HPDE6-E6E7 (cell line): ENCODE measurements at regions not wholly inside any gene's neighbourhood (a gene's known extent, or its start where the extent isn't known, plus 50 kb on each side); places are given as distances from the start of the nearest gene placed in this dataset.
A peak's percentile ranks its signal among the peaks of the same experiment; 100 is the strongest.

Experiments
- DNase-seq: peaks from one replicate; pipeline ENCODE4 v3.0.0; 2011; ENCODE audit warnings: missing footprints; ENCODE audit errors: extremely low spot score

DNA sequence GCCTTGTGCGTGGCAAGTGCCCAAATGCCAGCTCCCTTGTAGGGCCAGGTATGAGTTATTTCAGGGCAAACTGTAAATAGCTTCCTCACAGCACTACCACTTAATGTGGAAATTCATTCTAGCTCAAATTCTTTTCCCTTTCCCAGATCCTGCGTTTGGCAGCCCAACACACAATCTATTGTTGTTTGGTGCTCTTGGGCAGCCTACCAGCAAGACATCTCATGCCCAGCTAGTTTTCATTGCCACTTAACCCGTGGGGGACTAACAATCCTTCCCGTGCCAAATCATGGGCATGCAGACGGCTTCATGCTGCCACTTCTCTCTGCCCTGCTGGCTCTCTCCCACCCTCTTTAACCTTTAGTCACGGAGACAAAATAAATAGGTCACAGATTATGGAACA is 454.2 kb downstream of the GRIA2 start:
- DNase-seq, result no peak

DNA sequence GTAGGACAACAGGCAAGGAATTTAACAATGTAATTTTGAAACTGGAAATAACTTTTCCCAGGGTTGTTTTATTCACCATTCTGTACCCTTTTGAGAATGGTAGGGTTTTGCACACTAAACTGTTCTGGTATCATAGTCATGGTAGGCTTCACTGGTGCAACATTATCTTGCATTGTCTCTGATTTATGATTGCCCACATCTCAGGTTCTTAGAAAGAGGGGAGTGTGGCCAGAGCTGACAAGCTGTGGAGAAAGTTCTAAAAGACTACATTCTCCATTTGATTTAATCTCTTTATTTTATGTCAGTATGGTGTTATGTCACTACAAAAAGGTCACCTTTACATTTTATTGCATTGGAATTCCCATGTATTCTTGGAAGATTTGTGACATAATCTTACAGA is 447.3 kb downstream of the GRIA2 start:
- no peak for DNase-seq

DNA sequence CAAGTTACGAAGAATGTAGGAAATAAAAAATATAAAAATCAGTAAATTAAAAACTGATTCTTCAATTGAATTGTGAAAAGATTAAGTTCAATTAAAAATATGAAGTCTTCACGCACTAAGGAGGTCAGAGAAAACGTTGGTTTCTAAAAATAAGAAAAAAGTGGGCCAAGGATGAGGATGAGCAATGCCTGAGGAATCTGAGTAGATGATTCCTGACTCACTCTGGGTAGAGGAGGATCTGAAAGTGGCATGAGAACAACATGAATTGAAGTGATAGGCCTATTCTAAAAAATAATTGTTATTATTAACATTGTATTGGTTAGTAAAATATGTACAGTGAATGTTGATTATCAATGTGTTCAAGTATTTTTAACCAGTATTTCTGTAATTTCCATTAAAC is 444.2 kb downstream of the GRIA2 start:
- peak; percentile 10 for DNase-seq

DNA sequence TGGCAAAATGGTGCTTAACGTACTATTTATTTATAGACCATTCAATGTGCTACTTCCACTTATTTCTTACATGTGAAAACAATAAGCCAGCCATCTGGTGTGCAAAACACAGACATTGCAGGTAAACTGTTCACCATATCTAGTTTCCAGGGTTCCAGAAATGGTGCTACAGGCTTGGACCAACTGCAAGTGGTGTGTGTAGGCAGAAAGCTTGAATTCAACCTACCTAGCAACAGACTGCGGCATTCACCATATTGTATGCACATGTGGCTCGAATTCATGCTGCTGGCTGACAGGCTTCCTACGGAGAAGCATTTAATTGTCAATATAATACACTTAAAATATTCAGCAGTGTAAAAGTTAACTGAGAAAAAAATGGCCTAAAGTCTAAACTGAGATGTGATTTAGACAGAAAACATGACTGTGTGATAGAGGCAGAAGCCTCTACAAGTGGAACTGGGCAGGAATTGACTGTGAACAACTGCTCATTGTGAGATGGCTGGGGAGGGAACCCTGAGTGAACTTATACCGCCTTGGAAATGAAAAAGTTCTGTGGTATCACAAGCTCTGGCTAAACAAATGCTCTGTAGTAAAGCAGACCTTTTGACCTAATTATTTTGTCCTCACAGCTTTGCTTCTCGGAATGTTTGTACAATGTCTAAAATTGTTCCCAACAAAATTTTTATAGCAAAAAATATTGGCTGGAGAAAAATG is 434.7 kb downstream of the GRIA2 start:
- no peak for DNase-seq

DNA sequence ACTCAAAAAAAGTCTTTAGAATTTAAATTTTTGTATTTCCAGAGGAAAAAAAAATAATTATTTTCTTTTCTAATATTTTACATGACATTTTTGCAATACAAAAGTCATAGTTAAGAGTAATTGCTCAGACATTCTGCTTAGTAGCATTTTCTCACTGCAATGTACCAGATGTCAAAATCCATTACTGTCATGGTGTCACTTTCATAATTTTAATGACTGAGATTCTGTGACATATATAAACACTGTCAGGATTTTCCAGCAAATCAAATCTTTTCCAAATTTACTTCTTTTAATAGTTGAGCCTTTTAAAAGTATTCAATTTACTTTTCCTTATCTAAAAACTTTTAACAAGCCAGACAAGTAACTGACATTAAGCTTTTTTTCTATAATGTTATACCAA is 422.7 kb downstream of the GRIA2 start:
- DNase-seq, result no peak

DNA sequence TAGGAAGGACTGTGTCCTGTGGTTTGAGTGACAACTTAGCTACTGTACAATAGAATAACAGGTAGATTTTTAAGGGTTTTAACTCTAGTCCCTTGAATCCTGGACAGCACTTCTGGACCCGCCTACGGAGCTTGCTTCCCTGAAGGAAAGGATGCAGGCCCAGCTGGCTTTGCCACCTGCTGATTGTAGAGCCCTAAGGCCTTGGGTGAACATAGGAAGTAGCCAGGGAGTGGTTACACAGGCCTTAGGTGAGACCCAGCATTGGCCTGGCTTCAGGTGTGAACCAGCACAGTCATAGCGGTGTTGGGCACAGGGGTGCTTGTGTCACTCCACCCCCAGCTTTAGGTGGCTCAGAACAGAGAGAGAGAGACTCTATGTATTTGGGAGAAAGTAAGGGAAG is 413.5 kb downstream of the GRIA2 start:
- DNase-seq, result no peak

DNA sequence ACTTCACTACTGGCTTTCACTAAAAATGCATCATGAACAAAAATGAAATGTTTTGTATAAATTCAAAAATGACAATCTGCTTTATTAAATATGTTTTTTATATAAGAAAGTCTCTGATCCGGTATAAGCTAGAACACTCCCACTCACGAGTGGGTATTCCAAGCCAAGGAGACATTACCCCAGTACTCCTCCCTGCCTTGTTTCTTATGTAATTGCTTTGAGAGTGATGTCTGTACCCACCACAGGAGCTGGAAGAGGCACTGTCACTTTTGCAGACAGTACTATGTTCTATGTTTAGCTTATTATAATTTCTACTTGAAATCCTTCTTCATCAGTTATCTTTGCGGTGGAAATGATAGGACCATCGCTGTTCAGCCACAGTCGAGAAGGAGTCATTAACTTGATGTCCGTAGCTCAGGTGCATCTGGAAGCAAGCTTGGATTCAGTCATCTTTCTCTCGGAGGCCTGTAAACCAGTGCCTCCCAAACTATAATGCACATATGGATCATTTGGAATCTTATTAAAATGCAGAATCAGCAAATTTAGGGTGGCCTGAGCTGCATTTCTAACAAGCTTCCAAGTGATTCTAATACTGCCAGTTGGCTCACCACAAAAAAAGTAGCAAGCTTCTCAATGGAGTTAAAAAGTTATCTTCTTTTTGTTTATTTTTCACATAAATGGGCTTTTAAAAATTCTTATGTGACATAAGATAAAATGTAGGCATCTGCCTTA is 396.4 kb downstream of the GRIA2 start:
- DNase-seq, result no peak

DNA sequence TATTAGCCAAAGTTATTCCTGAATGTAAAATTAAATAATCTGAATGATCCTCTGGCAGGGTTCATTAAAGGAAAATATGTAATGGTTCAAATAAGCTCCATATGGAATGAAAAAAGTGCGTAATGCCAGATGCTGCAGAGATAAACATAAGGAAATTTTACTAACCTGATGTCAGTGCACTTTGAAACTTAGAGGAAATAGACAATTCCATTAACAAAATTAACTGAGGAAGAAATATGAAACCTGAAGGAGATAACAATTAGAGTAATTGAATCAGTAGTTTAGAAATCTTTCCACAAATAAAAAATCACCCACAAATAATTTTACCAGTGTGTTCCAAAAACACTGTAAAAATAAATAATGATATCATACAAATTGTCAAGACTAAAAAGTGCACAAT is 387.5 kb downstream of the GRIA2 start:
- DNase-seq, result no peak

DNA sequence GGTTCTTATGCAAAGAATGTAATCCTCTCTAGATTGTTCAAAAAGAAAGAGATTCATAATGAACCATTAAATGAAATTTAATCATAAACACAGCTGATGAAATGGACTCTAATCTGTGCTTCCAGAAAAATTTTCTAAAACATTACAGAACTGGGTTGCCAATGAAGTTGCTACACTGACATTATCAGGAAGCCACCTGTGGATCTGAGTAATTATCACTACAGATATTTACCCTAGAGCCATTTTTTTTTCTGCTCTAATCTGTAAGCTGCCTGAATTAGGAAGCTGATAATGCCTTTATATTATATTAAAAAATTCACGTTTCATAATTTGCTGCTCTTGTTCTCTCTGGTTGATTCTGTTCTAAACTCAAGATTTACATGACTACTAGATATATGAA is 380.1 kb downstream of the GRIA2 start:
- no peak for DNase-seq

DNA sequence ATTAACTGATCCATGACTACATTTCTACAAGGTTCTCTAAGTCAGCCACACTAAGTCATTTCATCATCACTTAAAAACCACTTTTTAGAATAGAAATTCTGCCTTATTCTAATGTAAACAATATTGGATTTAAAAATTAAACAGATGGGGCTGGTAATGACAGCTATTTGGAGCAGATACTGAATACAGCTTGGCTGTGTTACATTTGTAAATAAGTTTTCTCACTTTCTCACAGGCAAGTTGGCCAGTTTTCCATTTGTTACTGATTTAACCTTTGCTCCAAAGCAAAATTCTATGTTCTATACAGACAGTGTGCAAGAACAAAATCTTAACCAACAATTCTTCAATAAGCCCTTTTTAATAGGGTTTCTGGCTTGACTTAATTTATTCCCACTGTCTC is 370.7 kb downstream of the GRIA2 start:
- no peak for DNase-seq

DNA sequence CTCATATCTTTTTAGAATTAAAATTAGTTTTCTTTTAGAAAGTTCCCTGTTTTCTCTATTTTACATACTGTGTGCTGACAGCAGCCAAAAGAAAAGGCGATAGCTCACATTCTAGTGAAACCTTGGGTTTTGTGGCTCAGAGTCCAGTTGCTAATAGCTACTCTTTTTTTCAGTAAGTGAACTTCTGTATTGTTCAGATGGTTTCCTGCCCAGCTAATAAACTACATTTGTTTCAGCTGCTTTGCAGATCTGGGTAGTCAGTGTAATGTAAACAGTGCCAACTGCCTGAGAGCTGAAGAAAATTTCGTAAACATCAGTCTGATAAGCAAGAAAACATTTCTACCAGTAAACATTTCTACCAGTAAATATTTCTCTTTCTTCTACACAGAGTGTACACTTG is 370.2 kb downstream of the GRIA2 start:
- no peak for DNase-seq

DNA sequence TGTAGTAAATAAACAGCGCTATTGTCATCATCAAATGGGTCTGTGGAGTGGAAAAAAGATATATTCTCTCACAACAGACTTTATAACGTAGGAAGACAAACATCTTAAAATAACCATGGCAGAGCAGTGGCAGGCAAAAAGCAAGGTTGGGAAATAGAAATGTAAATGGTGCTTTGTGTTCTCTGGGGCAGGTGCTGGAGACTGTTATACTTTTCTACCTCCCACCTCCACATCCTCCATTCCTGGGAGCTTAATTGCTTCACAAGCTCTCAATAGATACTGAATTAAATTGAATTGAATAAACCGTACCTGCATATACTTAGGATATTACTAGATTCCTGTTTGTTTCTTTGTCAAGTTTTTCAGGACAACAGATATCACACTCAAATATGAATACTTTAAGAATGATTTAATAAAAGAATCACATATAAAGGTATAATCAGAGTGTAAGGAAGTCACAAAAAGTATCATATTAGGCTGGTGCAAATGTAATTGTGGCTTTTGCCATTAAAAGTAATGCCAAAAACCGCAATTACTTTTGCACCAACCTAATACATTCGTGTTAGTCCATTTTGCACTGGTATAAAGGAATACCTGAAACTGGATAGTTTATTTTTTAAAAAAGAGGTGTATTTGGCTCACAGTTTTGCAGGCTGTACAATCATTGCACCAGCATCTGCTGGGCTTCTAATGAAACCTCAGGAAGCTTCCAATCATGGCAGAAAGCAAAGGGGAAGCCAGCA is 367.3 kb downstream of the GRIA2 start:
- DNase-seq, result no peak

DNA sequence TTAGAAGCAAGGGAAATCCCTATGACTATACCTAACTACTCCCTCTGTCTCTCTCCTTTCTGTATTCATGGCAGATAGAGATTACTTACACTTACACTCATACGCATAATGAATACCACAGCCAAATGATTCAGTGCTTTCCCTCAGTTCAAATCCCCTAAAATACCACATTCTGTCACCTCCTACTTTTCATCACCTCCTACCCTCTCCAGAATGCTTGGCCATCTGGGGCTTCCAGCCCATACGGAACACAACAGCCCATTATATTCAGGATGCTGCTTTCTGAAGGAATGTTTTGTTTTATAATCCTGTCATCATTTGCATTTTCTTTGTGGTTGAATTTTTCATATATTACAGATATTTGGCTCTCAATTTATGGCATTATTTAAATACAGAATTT is 361.6 kb downstream of the GRIA2 start:
- DNase-seq, result no peak

DNA sequence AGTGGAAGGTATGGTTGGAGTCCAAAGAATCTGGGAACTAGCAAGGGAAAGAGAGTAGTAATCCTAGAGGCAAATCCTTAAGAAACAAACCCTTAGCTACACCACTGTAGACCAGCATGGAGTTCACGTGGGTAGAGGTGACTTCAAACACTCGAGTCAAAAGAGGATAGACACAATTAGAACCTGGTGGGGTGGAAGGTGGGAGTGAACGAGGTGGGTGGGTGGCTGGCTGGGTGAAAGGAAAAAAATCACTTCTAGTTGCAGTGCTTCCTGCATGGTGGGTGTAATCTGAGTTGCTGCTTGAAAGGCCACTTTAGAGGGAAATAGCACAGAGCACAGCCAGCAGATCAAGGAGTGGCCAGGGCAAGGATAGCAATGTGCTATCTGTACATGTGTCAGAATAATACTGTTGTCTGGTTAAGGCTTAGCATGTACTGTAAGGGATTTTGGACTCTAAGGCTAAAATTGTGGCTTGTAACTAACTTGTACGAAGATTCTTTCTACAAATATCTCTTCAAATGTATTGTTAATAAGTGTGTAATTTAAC is 356.2 kb downstream of the GRIA2 start:
- no peak for DNase-seq

DNA sequence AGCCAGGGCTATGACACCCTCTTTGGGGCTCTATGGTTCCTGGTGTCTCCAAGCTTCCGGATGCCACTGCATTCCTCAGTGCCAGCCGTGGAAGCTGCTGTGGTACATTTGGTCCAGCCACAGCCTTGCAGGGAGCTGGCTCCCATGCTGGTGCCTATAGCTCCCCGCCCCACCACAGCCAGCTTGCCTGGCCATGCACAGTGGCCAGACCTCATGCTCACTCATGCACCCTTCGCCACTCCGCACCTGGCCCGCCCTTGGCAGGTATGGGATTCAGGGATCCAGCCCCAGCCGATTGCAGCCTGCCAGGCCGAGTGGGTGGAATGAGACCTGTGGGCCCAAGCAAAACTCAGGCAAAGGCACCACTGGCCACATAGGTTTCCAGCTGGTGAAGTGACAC is 354.8 kb downstream of the GRIA2 start:
- no peak for DNase-seq

DNA sequence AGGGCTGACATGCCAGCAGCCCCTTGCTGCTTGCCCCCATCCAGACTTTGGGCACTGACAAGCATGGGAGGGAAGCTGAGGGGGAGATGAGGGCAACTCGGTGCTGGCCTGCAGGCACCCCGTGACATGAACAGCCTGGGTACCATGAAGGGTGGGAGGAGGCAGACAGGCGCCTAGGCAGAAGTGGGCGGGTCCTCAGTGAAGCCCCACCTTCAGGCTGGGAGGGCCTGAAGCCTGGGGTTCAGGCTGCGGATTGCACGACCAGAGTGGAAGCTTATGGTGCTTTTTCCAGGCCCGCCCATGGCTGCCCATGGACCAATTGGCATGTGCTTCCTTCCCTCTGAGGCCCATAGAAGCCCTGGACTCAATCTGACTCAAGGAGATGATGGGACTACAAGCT is 354.1 kb downstream of the GRIA2 start:
- no peak for DNase-seq

DNA sequence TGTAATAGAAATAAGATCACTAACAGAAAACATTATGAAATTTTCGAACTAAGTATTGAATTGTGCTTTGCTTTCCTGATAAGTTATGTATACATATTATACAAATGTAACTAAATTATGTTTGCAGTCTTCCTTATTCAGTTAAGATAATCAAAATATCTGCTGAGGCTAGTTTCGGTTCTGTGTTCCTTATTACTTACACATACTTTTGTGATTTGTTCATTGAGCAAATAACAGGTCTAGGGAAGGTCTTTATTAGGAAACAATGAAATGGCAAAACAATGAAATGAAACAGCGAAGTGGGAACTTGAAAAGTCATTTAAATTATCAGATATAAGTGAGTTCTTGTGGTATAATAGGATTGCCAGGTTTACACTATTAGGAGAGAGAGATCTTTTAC is 352.4 kb downstream of the GRIA2 start:
- no peak for DNase-seq

DNA sequence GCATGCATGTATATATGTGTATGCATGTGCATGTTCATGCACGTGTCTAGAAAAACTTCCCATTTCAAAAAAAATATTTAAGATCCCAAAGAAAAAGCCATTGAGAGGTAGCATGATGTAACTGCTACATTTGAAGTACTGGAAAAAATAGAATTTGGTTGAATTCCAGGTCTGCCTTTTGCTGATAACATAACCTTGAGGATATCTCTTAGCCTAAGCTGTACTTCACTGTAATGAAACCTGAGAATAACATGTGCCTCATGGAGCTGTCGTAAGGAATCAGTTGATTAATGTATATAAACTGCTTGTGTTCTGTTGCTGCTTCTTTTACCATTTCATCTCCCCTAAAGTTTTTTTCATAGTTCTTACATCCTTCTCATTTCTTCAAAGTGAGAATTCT is 351.8 kb downstream of the GRIA2 start:
- no peak for DNase-seq

DNA sequence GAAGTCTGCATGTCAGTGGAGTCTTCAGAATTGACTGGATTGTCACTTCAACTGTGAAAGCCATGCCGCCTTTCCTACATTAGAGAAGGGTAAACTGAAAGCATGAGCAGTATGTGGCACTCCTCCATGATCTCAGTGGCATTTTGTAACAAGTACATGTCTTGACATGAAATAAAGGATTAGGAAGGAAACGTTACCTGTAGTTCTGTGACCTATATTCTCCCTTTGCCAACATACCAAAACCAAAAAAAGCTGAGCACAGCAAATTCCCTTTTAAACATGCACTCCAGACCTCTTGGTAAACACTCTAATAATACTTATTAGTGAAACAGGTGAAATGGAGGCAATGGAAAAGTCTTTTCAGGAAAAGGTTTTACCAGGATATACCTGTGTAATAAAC is 344.2 kb downstream of the GRIA2 start:
- DNase-seq, result peak; percentile 11

DNA sequence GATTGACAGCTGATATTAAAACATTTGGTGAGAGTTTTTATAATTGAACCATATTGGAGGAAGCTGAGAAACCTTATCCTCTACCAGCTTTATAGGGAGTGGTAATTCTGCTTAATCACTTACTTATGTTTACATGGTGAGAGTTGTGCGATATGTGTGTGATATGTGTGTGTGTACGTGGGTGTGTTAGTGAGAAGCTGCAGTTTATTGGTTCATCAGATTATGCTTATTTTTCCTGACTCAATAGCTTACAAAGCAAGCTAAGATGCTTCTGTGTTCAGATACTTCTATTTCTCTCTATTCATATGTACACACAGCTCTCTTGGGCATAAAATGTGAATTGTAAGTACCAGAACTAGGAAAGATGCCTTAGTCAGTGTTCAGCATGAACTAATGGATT is 343.7 kb downstream of the GRIA2 start:
- no peak for DNase-seq

DNA sequence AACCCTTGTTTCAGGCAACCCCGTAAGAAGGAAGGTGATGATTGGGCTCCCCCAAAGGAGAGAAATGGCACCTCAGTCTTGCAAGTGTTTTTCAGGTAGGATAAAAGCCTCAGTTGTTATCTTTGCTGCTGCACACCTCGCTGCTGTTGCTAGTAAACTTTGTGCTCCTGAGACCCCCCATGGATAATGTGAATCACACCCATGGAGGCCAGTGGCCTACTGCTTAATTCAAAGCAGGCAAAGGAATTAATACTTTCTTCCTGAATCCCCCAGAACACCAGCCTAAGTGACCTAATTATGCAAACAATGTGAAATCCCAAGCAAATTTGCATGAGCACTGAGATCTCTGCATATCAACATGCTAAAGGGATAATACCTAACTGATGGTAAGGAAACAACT is 337.5 kb downstream of the GRIA2 start:
- DNase-seq, result no peak

DNA sequence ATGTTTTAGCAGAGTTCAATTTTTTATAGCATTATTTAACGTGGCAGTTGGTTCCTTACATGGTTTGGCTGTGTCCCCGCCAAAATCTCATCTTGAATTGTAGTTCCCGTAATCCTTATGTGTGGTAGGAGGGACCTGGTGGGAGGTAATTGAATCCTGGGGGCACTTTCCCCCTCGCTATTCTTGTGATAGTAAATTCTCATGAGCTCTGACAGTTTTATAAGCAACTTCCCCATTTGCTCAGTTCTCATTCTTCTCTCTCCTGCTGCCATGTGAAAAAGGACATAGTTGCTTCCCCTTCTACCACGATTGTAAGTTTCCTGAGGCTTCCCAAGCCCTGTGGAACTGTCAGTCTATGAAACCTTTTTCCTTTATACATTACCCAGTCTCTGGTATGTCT is 329.5 kb downstream of the GRIA2 start:
- DNase-seq, result no peak

DNA sequence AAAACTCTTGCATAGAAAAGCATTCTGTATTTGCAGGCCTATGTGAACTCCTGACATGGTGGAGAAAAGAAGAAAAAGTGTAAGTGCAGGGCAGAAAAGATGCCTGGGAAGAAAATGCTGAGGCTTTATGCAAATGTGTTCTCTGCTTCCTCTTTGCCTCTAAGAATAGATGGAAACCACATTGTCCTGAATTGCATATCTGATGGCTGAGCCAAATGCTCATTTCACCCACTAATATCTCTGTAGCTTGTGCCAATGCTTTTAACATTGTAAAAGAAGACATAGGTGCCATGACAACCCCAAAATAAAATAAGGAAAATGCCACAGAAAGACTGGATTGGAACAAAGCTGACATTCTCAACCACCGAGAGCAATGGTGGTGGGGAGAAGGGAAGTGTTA is 307.4 kb downstream of the GRIA2 start:
- no peak for DNase-seq
